GM19452 (cell line): ENCODE measurements at regions not wholly inside any gene's neighbourhood (a gene's known extent, or its start where the extent isn't known, plus 50 kb on each side); places are given as distances from the start of the nearest gene placed in this dataset.
"Not testable (repeated sequence)": the region's sequence is repeated elsewhere in the genome, so short reads cannot be mapped to it uniquely, and the experiment has no call there.

Source experiments
- ATAC-seq: cut with Tn5 transposase; IDR thresholded peaks from one replicate; pipeline ENCODE4 v1.9.1; 2021; ENCODE audit not compliant: unreplicated experiment

GRCh38 chr2:3115301-3116042 lies 262.1 kb downstream of the EIPR1 start:
- no peak for ATAC-seq

- no peak for ATAC-seq
Measured at GRCh38 chr2:3114406-3115185, 263.0 kb downstream of the EIPR1 start.

- ATAC-seq, result no peak
Measured at GRCh38 chr2:3113769-3114168, 263.8 kb downstream of the EIPR1 start.

GRCh38 chr2:3113122-3113521 lies 264.5 kb downstream of the EIPR1 start:
- ATAC-seq, result no peak

- ATAC-seq, result no peak
Measured at GRCh38 chr2:3112553-3112952, 265.1 kb downstream of the EIPR1 start.

- ATAC-seq, result no peak
Measured at GRCh38 chr2:3112131-3112530, 265.5 kb downstream of the EIPR1 start.

GRCh38 chr2:3110994-3111666 lies 266.5 kb downstream of the EIPR1 start:
- ATAC-seq, result no peak

- no peak for ATAC-seq
Measured at GRCh38 chr2:3110555-3110954, 267.1 kb downstream of the EIPR1 start.

- ATAC-seq, result no peak
Measured at GRCh38 chr2:3108710-3109702, 268.6 kb downstream of the EIPR1 start.

- no peak for ATAC-seq
Measured at GRCh38 chr2:3108105-3108504, 269.5 kb downstream of the EIPR1 start.

GRCh38 chr2:3107567-3107966 lies 270.1 kb downstream of the EIPR1 start:
- no peak for ATAC-seq

- no peak for ATAC-seq
Measured at GRCh38 chr2:3105814-3106569, 271.6 kb downstream of the EIPR1 start.

GRCh38 chr2:3104958-3105813 lies 272.4 kb downstream of the EIPR1 start:
- ATAC-seq, result not testable (repeated sequence)

- ATAC-seq, result no peak
Measured at GRCh38 chr2:3104261-3104660, 273.4 kb downstream of the EIPR1 start.

GRCh38 chr2:3102922-3103569 lies 274.6 kb downstream of the EIPR1 start:
- ATAC-seq, result no peak

- ATAC-seq, result no peak
Measured at GRCh38 chr2:3102081-3102921, 275.3 kb downstream of the EIPR1 start.
